C4-2B (cell line): ENCODE measurements at regions not wholly inside any gene's neighbourhood (a gene's known extent, or its start where the extent isn't known, plus 50 kb on each side); places are given as distances from the start of the nearest gene placed in this dataset.
"Not testable (repeated sequence)": the region's sequence is repeated elsewhere in the genome, so short reads cannot be mapped to it uniquely, and the experiment has no call there.

Experiments
- H3K27ac ChIP-seq: fragments of 450-650 bp; 2 replicates; pipeline ENCODE4 v1.5.1; 2017
- CTCF ChIP-seq: fragments of 450-650 bp; conservative IDR thresholded peaks from 2 replicates; pipeline ENCODE4 v1.5.1; 2017; ENCODE audit warnings: mild to moderate bottlenecking
- ZFX ChIP-seq: fragments of 450-650 bp; IDR thresholded peaks from 2 replicates; pipeline ENCODE4 v1.6.1; 2017

GRCh38 chr2:194086129-194086528 lies 1570.9 kb upstream of the SLC39A10 start:
- no peak for TF ChIP-seq ZFX

GRCh38 chr2:194079989-194080388 lies 1577.0 kb upstream of the SLC39A10 start:
- TF ChIP-seq CTCF, result no peak
- TF ChIP-seq ZFX, result no peak
- no peak overlapping the region for H3K27ac ChIP-seq

More at GRCh38 chr2:194086129-194086528, 1570.9 kb upstream of the SLC39A10 start:
- no peak overlapping the region for H3K27ac ChIP-seq

- H3K27ac ChIP-seq, result no peak overlapping the region
- TF ChIP-seq CTCF (no peak), ZFX (no peak)
Measured at GRCh38 chr2:194077366-194077765, 1579.7 kb upstream of the SLC39A10 start.

GRCh38 chr2:194062401-194062800 lies 1594.6 kb upstream of the SLC39A10 start:
- TF ChIP-seq ZFX, result no peak
- TF ChIP-seq CTCF, result no peak
- H3K27ac ChIP-seq, result no peak overlapping the region

GRCh38 chr2:194060269-194060668 lies 1596.8 kb upstream of the SLC39A10 start:
- no peak overlapping the region for H3K27ac ChIP-seq
- TF ChIP-seq CTCF (no peak), ZFX (no peak)

- H3K27ac ChIP-seq, result no peak overlapping the region
- TF ChIP-seq ZFX (no peak), CTCF (no peak)
Measured at GRCh38 chr2:194054313-194054712, 1602.7 kb upstream of the SLC39A10 start.

GRCh38 chr2:194044321-194044720 lies 1612.7 kb upstream of the SLC39A10 start:
- H3K27ac ChIP-seq, result no peak overlapping the region
- no peak for TF ChIP-seq CTCF

GRCh38 chr2:194021130-194021529 lies 1635.9 kb upstream of the SLC39A10 start:
- H3K27ac ChIP-seq, result not testable (repeated sequence)

GRCh38 chr2:194020155-194020554 lies 1636.9 kb upstream of the SLC39A10 start:
- no peak for TF ChIP-seq CTCF
- TF ChIP-seq ZFX, result no peak

More at GRCh38 chr2:194020155-194020554, 1636.9 kb upstream of the SLC39A10 start:
- no peak overlapping the region for H3K27ac ChIP-seq
